CD14-positive monocyte (primary cell): ENCODE measurements at regions not wholly inside any gene's neighbourhood (a gene's known extent, or its start where the extent isn't known, plus 50 kb on each side); places are given as distances from the start of the nearest gene placed in this dataset.

Source experiments
- DNase-seq, 3 donors: peaks; one replicate each; pipeline ENCODE4 v3.0.0-alpha.2; 2011 to 2022
- H2AFZ ChIP-seq: 2 replicates; pipeline ENCODE4 v1.6.0; 2012; ENCODE audit warnings: mild to moderate bottlenecking, low read depth, low read length, inconsistent platforms; ENCODE audit not compliant: insufficient read depth, poor library complexity, severe bottlenecking
- H3K27ac ChIP-seq, 2 donors: 1 replicate in 1 of 2; 2 replicates in 1 of 2; pipeline ENCODE4 v1.5.1; 2012 to 2013; ENCODE audit warnings: low read length in 2 of 2, control low read depth in 1 of 2, inconsistent platforms in 1 of 2, low read depth in 1 of 2, mild to moderate bottlenecking in 1 of 2
- H3K27me3 ChIP-seq, 2 donors: one replicate each; pipeline versions ENCODE4 v1.6.0 to v1.6.1; 2011 to 2013; ENCODE audit warnings: low read length in 2 of 2; ENCODE audit not compliant: control insufficient read depth in 2 of 2, insufficient read depth in 2 of 2
- H3K36me3 ChIP-seq, 2 donors: replicated peaks in 1 of 2; 1 replicate in 1 of 2; 2 replicates in 1 of 2; pipeline versions ENCODE4 v1.5.1 to v1.6.1; 2012 to 2013; ENCODE audit warnings: low read length in 2 of 2, control low read depth in 1 of 2, inconsistent platforms in 1 of 2, mild to moderate bottlenecking in 1 of 2; ENCODE audit not compliant: insufficient read depth in 2 of 2, control insufficient read depth in 1 of 2
- H3K4me1 ChIP-seq, 2 donors: 1 replicate in 1 of 2; 2 replicates in 1 of 2; pipeline versions ENCODE4 v1.5.1 to v1.6.1; 2012 to 2013; ENCODE audit warnings: low read length in 2 of 2, control low read depth in 1 of 2, inconsistent platforms in 1 of 2, mild to moderate bottlenecking in 1 of 2, moderate library complexity in 1 of 2; ENCODE audit not compliant: insufficient read depth in 2 of 2, control insufficient read depth in 1 of 2
- H3K4me2 ChIP-seq: replicated peaks from 2 replicates; pipeline ENCODE3; 2012; ENCODE audit warnings: low read length, moderate library complexity, mild to moderate bottlenecking; ENCODE audit not compliant: poor library complexity, severe bottlenecking; ENCODE audit errors: extremely low read depth
- H3K4me3 ChIP-seq, 3 experiments: fragments of 200-600 bp in 1 of 3; sonication (generic) in 1 of 3; replicated peaks in 1 of 3; 1 replicate in 2 of 3; 2 replicates in 1 of 3; pipeline ENCODE4 v1.5.1; 2011 to 2013; ENCODE audit warnings: low read length in 3 of 3, mild to moderate bottlenecking in 3 of 3, control low read depth in 2 of 3, low read depth in 2 of 3, inconsistent platforms in 1 of 3, moderate library complexity in 1 of 3
- H3K79me2 ChIP-seq: 2 replicates; pipeline ENCODE4 v1.6.0; 2012; ENCODE audit warnings: mild to moderate bottlenecking, control low read depth, inconsistent platforms, low read length, moderate library complexity; ENCODE audit not compliant: insufficient read depth
- H3K9ac ChIP-seq: 2 replicates; pipeline ENCODE4 v1.6.0; 2017; ENCODE audit warnings: low read length, mild to moderate bottlenecking; ENCODE audit not compliant: insufficient read depth, poor library complexity, severe bottlenecking
- H3K9me3 ChIP-seq, 2 donors: replicated peaks in 1 of 2; 1 replicate in 1 of 2; 2 replicates in 1 of 2; pipeline versions ENCODE4 v1.5.1 to v1.6.1; 2012 to 2013; ENCODE audit warnings: low read length in 2 of 2, control low read depth in 1 of 2; ENCODE audit not compliant: control insufficient read depth in 1 of 2, insufficient read depth in 1 of 2
- H4K20me1 ChIP-seq: 2 replicates; pipeline ENCODE4 v1.6.0; 2012; ENCODE audit warnings: mild to moderate bottlenecking, low read length, control low read depth, moderate library complexity; ENCODE audit not compliant: insufficient read depth
- H3K27ac Mint-ChIP-seq, 7 donors: one replicate each; pipeline ENCODE4 v1.8.0; 2020; ENCODE audit warnings: mild to moderate bottlenecking in 7 of 7, mixed read lengths in 7 of 7, moderate library complexity in 6 of 7, inconsistent platforms in 2 of 7
- H3K27me3 Mint-ChIP-seq, 3 donors: one replicate each; pipeline ENCODE4 v1.8.0; 2021 to 2022; ENCODE audit warnings: low read depth in 3 of 3, mild to moderate bottlenecking in 3 of 3, mixed read lengths in 3 of 3, moderate library complexity in 3 of 3, inconsistent platforms in 1 of 3
- H3K36me3 Mint-ChIP-seq, 2 donors: one replicate each; pipeline ENCODE4 v1.8.0; 2020; ENCODE audit warnings: mixed read lengths in 2 of 2, inconsistent platforms in 1 of 2, mild to moderate bottlenecking in 1 of 2
- H3K4me1 Mint-ChIP-seq: one replicate; pipeline ENCODE4 v1.8.0; 2020; ENCODE audit warnings: mild to moderate bottlenecking, mixed read lengths
- H3K4me3 Mint-ChIP-seq, 2 donors: one replicate each; pipeline ENCODE4 v1.8.0; 2020; ENCODE audit warnings: mild to moderate bottlenecking in 2 of 2, mixed read lengths in 2 of 2, moderate library complexity in 1 of 2
- H3K9me3 Mint-ChIP-seq, 7 donors: one replicate each; pipeline ENCODE4 v1.8.0; 2020 to 2022; ENCODE audit warnings: mixed read lengths in 7 of 7, mild to moderate bottlenecking in 6 of 7, moderate library complexity in 6 of 7, inconsistent platforms in 2 of 7
- WGBS: methylation state at CpG from one replicate; pipeline ENCODE4 v1.1.5; 2013; ENCODE audit warnings: missing lambda C conversion rate; ENCODE audit not compliant: insufficient coverage; 5-methylcytosine and 5-hydroxymethylcytosine counted together
- intact Hi-C, 2 donors: fragments of 100-400 bp; cut with micrococcal nuclease; formaldehyde crosslinking; loops; one replicate each; pipeline versions ENCODE4 v1.15.0 to v1.15.1; 2023
- TF ChIP-seq, protein P1 (sequence below): fragments of 200-600 bp; IDR thresholded peaks from one replicate; pipeline ENCODE4 v1.8.0; 2022; ENCODE audit warnings: antibody characterized with exemption, mild to moderate bottlenecking

- no peaks in the 10 kb centered on the region for H3K27me3 ChIP-seq
- no peak overlapping the region for H2AFZ ChIP-seq
- Mint-ChIP-seq H3K27me3 (peaks cover 0 to 2% (median 1%) of the 10 kb centered on the region in 3 donors), H3K4me3 (no peak overlapping the region), H3K36me3 (no peaks in the 10 kb centered on the region), H3K9me3 (peaks cover 0 to 2% (median 0%) of the 10 kb centered on the region in 7 donors), H3K27ac (no peak overlapping the region), H3K4me1 (peaks cover 2% of the 10 kb centered on the region)
- H3K9ac ChIP-seq = no peak overlapping the region
- WGBS = 100% methylated on average over 1 of the region's 3 CpGs
- no peak overlapping the region for H3K4me2 ChIP-seq
- H4K20me1 ChIP-seq = no peaks in the 10 kb centered on the region
- H3K36me3 ChIP-seq = no peaks in the 10 kb centered on the region
- H3K4me3 ChIP-seq = no peak overlapping the region
- no peaks in the 10 kb centered on the region for H3K9me3 ChIP-seq
- no peak overlapping the region for H3K27ac ChIP-seq
- no peak for DNase-seq
- H3K79me2 ChIP-seq = no peaks in the 10 kb centered on the region
- TF ChIP-seq, protein P1, sequence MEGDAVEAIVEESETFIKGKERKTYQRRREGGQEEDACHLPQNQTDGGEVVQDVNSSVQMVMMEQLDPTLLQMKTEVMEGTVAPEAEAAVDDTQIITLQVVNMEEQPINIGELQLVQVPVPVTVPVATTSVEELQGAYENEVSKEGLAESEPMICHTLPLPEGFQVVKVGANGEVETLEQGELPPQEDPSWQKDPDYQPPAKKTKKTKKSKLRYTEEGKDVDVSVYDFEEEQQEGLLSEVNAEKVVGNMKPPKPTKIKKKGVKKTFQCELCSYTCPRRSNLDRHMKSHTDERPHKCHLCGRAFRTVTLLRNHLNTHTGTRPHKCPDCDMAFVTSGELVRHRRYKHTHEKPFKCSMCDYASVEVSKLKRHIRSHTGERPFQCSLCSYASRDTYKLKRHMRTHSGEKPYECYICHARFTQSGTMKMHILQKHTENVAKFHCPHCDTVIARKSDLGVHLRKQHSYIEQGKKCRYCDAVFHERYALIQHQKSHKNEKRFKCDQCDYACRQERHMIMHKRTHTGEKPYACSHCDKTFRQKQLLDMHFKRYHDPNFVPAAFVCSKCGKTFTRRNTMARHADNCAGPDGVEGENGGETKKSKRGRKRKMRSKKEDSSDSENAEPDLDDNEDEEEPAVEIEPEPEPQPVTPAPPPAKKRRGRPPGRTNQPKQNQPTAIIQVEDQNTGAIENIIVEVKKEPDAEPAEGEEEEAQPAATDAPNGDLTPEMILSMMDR = no peak
- H3K4me1 ChIP-seq = no peaks in the 10 kb centered on the region
- intact Hi-C loops = no loop called here
Observed at GRCh38 chr21:23939369-23940065, 1667.8 kb downstream of the MRPL39 start.

- no peaks in the 10 kb centered on the region for H3K4me1 ChIP-seq
- H3K27me3 Mint-ChIP-seq = peaks cover 0 to 2% (median 1%) of the 10 kb centered on the region in 3 donors
- peaks cover 2% of the 10 kb centered on the region for H3K4me1 Mint-ChIP-seq
- WGBS = no CpG with 5 or more reads among the region's 2 CpGs
- no peak overlapping the region for H2AFZ ChIP-seq
- H3K27ac Mint-ChIP-seq = no peak overlapping the region
- DNase-seq = no peak
- H3K36me3 ChIP-seq = no peaks in the 10 kb centered on the region
- no peak overlapping the region for H3K9ac ChIP-seq
- H3K27ac ChIP-seq = no peak overlapping the region
- H3K4me2 ChIP-seq = no peak overlapping the region
- no peak overlapping the region for H3K4me3 ChIP-seq
- intact Hi-C loops = no loop called here
- no peaks in the 10 kb centered on the region for H3K27me3 ChIP-seq
- no peaks in the 10 kb centered on the region for H3K36me3 Mint-ChIP-seq
- H3K9me3 Mint-ChIP-seq = peaks cover 0 to 2% (median 0%) of the 10 kb centered on the region in 7 donors
- no peaks in the 10 kb centered on the region for H3K9me3 ChIP-seq
- H3K79me2 ChIP-seq = no peaks in the 10 kb centered on the region
- H4K20me1 ChIP-seq = no peaks in the 10 kb centered on the region
- TF ChIP-seq, protein P1 = no peak
- no peak overlapping the region for H3K4me3 Mint-ChIP-seq
Observed at GRCh38 chr21:23936991-23937390, 1670.3 kb downstream of the MRPL39 start.
